NCI-H345 (cell line): ENCODE measurements at regions not wholly inside any gene's neighbourhood (a gene's known extent, or its start where the extent isn't known, plus 50 kb on each side); places are given as distances from the start of the nearest gene placed in this dataset.

Source experiments
- DNase-seq: peaks from one replicate; lab custom pipeline; 2025; lab: John Stamatoyannopoulos, UW

GRCh38 chr6:145112711-145113148, 622.6 kb downstream of the EPM2A start:
- peak; percentile 36 for DNase-seq

GRCh38 chr6:145115638-145116037, 619.7 kb downstream of the EPM2A start:
- no peak for DNase-seq

GRCh38 chr6:145116591-145117178, 618.6 kb downstream of the EPM2A start:
- no peak for DNase-seq

- no peak for DNase-seq
Observed at GRCh38 chr6:145118224-145118623, 617.1 kb downstream of the EPM2A start.

GRCh38 chr6:145119081-145119480, 616.2 kb downstream of the EPM2A start:
- no peak for DNase-seq

GRCh38 chr6:145132709-145133108, 602.6 kb downstream of the EPM2A start:
- no peak for DNase-seq

GRCh38 chr6:145135702-145136101, 599.6 kb downstream of the EPM2A start:
- DNase-seq: no peak

- no peak for DNase-seq
Observed at GRCh38 chr6:145137425-145137824, 597.9 kb downstream of the EPM2A start.

- no peak for DNase-seq
Observed at GRCh38 chr6:145138469-145139139, 596.7 kb downstream of the EPM2A start.

- peak; percentile 14 for DNase-seq
Observed at GRCh38 chr6:145139140-145139850, 596.0 kb downstream of the EPM2A start.

GRCh38 chr6:145139895-145140294, 595.4 kb downstream of the EPM2A start:
- no peak for DNase-seq

- DNase-seq: no peak
Observed at GRCh38 chr6:145141572-145141971, 593.7 kb downstream of the EPM2A start.

GRCh38 chr6:145142958-145143357, 592.4 kb downstream of the EPM2A start:
- DNase-seq: no peak

- DNase-seq: no peak
Observed at GRCh38 chr6:145143379-145143778, 591.9 kb downstream of the EPM2A start.

GRCh38 chr6:145147559-145147958, 587.8 kb downstream of the EPM2A start:
- DNase-seq: no peak

GRCh38 chr6:145147981-145148749, 587.2 kb downstream of the EPM2A start:
- DNase-seq: peak; percentile 35

GRCh38 chr6:145148776-145149175, 586.5 kb downstream of the EPM2A start:
- DNase-seq: no peak

GRCh38 chr6:145151624-145152023, 583.7 kb downstream of the EPM2A start:
- DNase-seq: peak; percentile 1

- DNase-seq: no peak
Observed at GRCh38 chr6:145153495-145153894, 581.8 kb downstream of the EPM2A start.

- no peak for DNase-seq
Observed at GRCh38 chr6:145155411-145155810, 579.9 kb downstream of the EPM2A start.

GRCh38 chr6:145155873-145156782, 579.2 kb downstream of the EPM2A start:
- no peak for DNase-seq
